ENCODE measurements at regions not wholly inside any gene's neighbourhood (a gene's known extent, or its start where the extent isn't known, plus 50 kb on each side); places are given as distances from the start of the nearest gene placed in this dataset.

GRCh38 chr5:91436241-91436640, 53.1 kb upstream of the ARRDC3 start:
- H3K4me1 ChIP-seq (ENCODE audit: insufficient read depth, low read length, severe bottlenecking), result no peaks in the 10 kb centered on the region

DNA sequence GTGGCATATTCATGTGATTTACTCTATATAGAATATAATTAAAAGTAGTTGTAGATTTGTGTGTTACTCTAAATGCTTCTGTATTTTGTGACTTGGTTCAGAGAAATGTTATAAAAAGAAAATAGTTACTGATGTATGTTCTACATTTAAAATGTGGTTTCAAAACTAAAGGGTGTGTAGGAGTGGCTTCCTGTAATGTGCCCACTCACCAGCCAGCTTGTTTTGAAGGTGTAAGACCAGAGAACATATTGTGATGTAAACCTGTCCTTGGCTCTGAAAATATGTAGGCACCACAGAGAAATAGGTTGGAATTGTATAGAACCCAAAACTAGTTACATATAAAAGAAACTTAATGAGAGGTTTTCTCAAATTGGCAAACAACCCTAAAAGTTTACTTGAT, 51.2 kb upstream of the ARRDC3 start:
- Histone ChIP-seq H3K4me1 (ENCODE audit: insufficient read depth, low read length, severe bottlenecking) (no peaks in the 10 kb centered on the region), H4K20me1 (ENCODE audit: insufficient read depth, low read length) (no peaks in the 10 kb centered on the region)

More at GRCh38 chr5:91436241-91436640, 53.1 kb upstream of the ARRDC3 start:
- Histone ChIP-seq H3K79me2 (ENCODE audit: insufficient read depth, low read length) (no peaks in the 10 kb centered on the region), H3K4me2 (ENCODE audit: low read length) (no peak overlapping the region), H2AFZ (ENCODE audit: low read length) (no peak overlapping the region), H3K27ac (ENCODE audit: low read depth, low read length, poor library complexity, severe bottlenecking) (no peak overlapping the region), H3K9ac (ENCODE audit: low read length) (no peak overlapping the region), H3K27me3 (ENCODE audit: insufficient read depth, low read length) (no peaks in the 10 kb centered on the region), H4K20me1 (ENCODE audit: insufficient read depth, low read length) (no peaks in the 10 kb centered on the region), H3K4me3 (ENCODE audit: low read depth, low read length, poor library complexity, severe bottlenecking) (no peak overlapping the region), H3K36me3 (ENCODE audit: insufficient read depth, low read length) (no peaks in the 10 kb centered on the region), H3K9me2 (ENCODE audit: low read depth, low read length) (no peaks in the 10 kb centered on the region), H3K9me3 (ENCODE audit: low read length) (no peaks in the 10 kb centered on the region), H3F3A (ENCODE audit: insufficient read depth, low read length) (no peaks in the 10 kb centered on the region)
- TF ChIP-seq, protein P1, sequence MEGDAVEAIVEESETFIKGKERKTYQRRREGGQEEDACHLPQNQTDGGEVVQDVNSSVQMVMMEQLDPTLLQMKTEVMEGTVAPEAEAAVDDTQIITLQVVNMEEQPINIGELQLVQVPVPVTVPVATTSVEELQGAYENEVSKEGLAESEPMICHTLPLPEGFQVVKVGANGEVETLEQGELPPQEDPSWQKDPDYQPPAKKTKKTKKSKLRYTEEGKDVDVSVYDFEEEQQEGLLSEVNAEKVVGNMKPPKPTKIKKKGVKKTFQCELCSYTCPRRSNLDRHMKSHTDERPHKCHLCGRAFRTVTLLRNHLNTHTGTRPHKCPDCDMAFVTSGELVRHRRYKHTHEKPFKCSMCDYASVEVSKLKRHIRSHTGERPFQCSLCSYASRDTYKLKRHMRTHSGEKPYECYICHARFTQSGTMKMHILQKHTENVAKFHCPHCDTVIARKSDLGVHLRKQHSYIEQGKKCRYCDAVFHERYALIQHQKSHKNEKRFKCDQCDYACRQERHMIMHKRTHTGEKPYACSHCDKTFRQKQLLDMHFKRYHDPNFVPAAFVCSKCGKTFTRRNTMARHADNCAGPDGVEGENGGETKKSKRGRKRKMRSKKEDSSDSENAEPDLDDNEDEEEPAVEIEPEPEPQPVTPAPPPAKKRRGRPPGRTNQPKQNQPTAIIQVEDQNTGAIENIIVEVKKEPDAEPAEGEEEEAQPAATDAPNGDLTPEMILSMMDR (IDR thresholded peaks at IDR 0.05; ENCODE audit: low read length), result no peak
- TF ChIP-seq EZH2 (IDR thresholded peaks at IDR 0.05; ENCODE audit: borderline replicate concordance, low read length), result no peak

GRCh38 chr5:91433861-91434260, 50.7 kb upstream of the ARRDC3 start:
- no peak overlapping the region for H2AFZ ChIP-seq (ENCODE audit: low read length)
- H3F3A ChIP-seq (ENCODE audit: insufficient read depth, low read length), result no peaks in the 10 kb centered on the region
- H3K9me3 ChIP-seq (ENCODE audit: low read length), result no peaks in the 10 kb centered on the region
- TF ChIP-seq, protein P1 (IDR thresholded peaks at IDR 0.05; ENCODE audit: low read length), result no peak
- no peak for TF ChIP-seq EZH2 (IDR thresholded peaks at IDR 0.05; ENCODE audit: borderline replicate concordance, low read length)
- no peaks in the 10 kb centered on the region for H3K27me3 ChIP-seq (ENCODE audit: insufficient read depth, low read length)
- no peak overlapping the region for H3K4me2 ChIP-seq (ENCODE audit: low read length)
- no peaks in the 10 kb centered on the region for H3K79me2 ChIP-seq (ENCODE audit: insufficient read depth, low read length)
- no peak overlapping the region for H3K27ac ChIP-seq (ENCODE audit: low read depth, low read length, poor library complexity, severe bottlenecking)
- no peak overlapping the region for H3K4me3 ChIP-seq (ENCODE audit: low read depth, low read length, poor library complexity, severe bottlenecking)
- no peaks in the 10 kb centered on the region for H3K4me1 ChIP-seq (ENCODE audit: insufficient read depth, low read length, severe bottlenecking)
- H3K9me2 ChIP-seq (ENCODE audit: low read depth, low read length), result no peaks in the 10 kb centered on the region
- no peaks in the 10 kb centered on the region for H3K36me3 ChIP-seq (ENCODE audit: insufficient read depth, low read length)
- H3K9ac ChIP-seq (ENCODE audit: low read length), result no peak overlapping the region
- no peaks in the 10 kb centered on the region for H4K20me1 ChIP-seq (ENCODE audit: insufficient read depth, low read length)

More for the DNA sequence above, 51.2 kb upstream of the ARRDC3 start:
- Histone ChIP-seq H3K4me3 (ENCODE audit: low read depth, low read length, poor library complexity, severe bottlenecking) (no peak overlapping the region), H3K79me2 (ENCODE audit: insufficient read depth, low read length) (no peaks in the 10 kb centered on the region), H3K4me2 (ENCODE audit: low read length) (no peak overlapping the region), H3K9me2 (ENCODE audit: low read depth, low read length) (no peaks in the 10 kb centered on the region), H3K27me3 (ENCODE audit: insufficient read depth, low read length) (no peaks in the 10 kb centered on the region), H3K9me3 (ENCODE audit: low read length) (no peaks in the 10 kb centered on the region), H3K36me3 (ENCODE audit: insufficient read depth, low read length) (no peaks in the 10 kb centered on the region), H3K27ac (ENCODE audit: low read depth, low read length, poor library complexity, severe bottlenecking) (no peak overlapping the region), H2AFZ (ENCODE audit: low read length) (no peak overlapping the region), H3K9ac (ENCODE audit: low read length) (no peak overlapping the region), H3F3A (ENCODE audit: insufficient read depth, low read length) (no peaks in the 10 kb centered on the region)
- no peak for TF ChIP-seq EZH2 (IDR thresholded peaks at IDR 0.05; ENCODE audit: borderline replicate concordance, low read length)
- TF ChIP-seq, protein P1 (IDR thresholded peaks at IDR 0.05; ENCODE audit: low read length), result no peak

All from OCI-LY1 (cell line).